Uterus (tissue), 2 donors: ENCODE measurements at regions not wholly inside any gene's neighbourhood (a gene's known extent, or its start where the extent isn't known, plus 50 kb on each side); places are given as distances from the start of the nearest gene placed in this dataset.

ENCODE experiments used
- POLR2A ChIP-seq, 2 donors: fragments of 450-650 bp; IDR thresholded peaks; one replicate each; pipeline ENCODE4 v1.6.1; 2016; ENCODE audit warnings: antibody characterized with exemption in 2 of 2, mild to moderate bottlenecking in 1 of 2, moderate library complexity in 1 of 2
- TF ChIP-seq, protein P1 (sequence below), 4 experiments: fragments of 200-600 bp in 2 of 4; fragments of 450-650 bp in 2 of 4; sonication (generic) in 2 of 4; IDR thresholded peaks; one replicate each; pipeline ENCODE4 v1.5.1; 2016 to 2019; ENCODE audit warnings: antibody characterized with exemption in 4 of 4, mild to moderate bottlenecking in 2 of 4, moderate library complexity in 1 of 4

DNA sequence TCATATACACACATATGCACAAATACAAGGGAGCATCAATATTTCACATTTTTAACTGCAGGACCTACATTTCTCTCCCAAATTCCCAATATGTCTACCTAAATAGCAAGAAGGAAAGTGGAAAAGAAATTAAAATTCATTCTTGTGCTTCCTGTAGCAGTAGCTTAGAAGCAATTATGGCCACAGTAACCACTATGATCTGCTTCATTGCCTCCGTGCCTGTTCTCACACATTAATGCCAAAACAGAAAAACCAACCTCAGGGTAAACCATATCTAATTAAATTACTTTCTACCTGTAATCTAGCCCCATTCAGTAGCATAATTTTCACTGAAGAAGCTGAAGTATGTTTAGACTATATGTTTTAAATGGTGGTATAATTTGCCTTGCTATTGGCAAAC lies 55.2 kb downstream of the HYCC1 start:
- TF ChIP-seq, protein P1, sequence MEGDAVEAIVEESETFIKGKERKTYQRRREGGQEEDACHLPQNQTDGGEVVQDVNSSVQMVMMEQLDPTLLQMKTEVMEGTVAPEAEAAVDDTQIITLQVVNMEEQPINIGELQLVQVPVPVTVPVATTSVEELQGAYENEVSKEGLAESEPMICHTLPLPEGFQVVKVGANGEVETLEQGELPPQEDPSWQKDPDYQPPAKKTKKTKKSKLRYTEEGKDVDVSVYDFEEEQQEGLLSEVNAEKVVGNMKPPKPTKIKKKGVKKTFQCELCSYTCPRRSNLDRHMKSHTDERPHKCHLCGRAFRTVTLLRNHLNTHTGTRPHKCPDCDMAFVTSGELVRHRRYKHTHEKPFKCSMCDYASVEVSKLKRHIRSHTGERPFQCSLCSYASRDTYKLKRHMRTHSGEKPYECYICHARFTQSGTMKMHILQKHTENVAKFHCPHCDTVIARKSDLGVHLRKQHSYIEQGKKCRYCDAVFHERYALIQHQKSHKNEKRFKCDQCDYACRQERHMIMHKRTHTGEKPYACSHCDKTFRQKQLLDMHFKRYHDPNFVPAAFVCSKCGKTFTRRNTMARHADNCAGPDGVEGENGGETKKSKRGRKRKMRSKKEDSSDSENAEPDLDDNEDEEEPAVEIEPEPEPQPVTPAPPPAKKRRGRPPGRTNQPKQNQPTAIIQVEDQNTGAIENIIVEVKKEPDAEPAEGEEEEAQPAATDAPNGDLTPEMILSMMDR (IDR thresholded peaks at IDR 0.05) = no peak
- no peak for TF ChIP-seq POLR2A (IDR thresholded peaks at IDR 0.05)
